Osteocyte (in vitro differentiated cells): ENCODE measurements at regions not wholly inside any gene's neighbourhood (a gene's known extent, or its start where the extent isn't known, plus 50 kb on each side); places are given as distances from the start of the nearest gene placed in this dataset.

Source experiments
- DNase-seq: peaks from one replicate; pipeline ENCODE4 v3.0.0; 2021; ENCODE audit warnings: mixed read lengths; ENCODE audit not compliant: unreplicated experiment; ENCODE audit errors: extremely low spot score
- H3K27ac Mint-ChIP-seq: one replicate; pipeline ENCODE4 v1.8.0; 2021; ENCODE audit warnings: mild to moderate bottlenecking, mixed read lengths; ENCODE audit not compliant: unreplicated experiment
- H3K27me3 Mint-ChIP-seq: one replicate; pipeline ENCODE4 v1.8.0; 2021; ENCODE audit warnings: mixed read lengths; ENCODE audit not compliant: unreplicated experiment
- H3K36me3 Mint-ChIP-seq: one replicate; pipeline ENCODE4 v1.8.0; 2021; ENCODE audit warnings: mixed read lengths; ENCODE audit not compliant: unreplicated experiment
- H3K4me1 Mint-ChIP-seq: one replicate; pipeline ENCODE4 v1.8.0; 2021; ENCODE audit warnings: mixed read lengths; ENCODE audit not compliant: unreplicated experiment
- H3K4me3 Mint-ChIP-seq: one replicate; pipeline ENCODE4 v1.8.0; 2021; ENCODE audit warnings: mild to moderate bottlenecking, moderate library complexity, mixed read lengths; ENCODE audit not compliant: unreplicated experiment
- H3K9me3 Mint-ChIP-seq: one replicate; pipeline ENCODE4 v1.8.0; 2021; ENCODE audit warnings: mixed read lengths; ENCODE audit not compliant: unreplicated experiment
- CTCF ChIP-seq: fragments of 200-600 bp; sonication (generic); IDR thresholded peaks from 2 replicates; pipeline ENCODE4 v1.5.0; 2021; ENCODE audit warnings: antibody characterized with exemption, mild to moderate bottlenecking, moderate library complexity

- Mint-ChIP-seq H3K4me3 (no peak overlapping the region), H3K4me1 (peaks cover 4% of the 10 kb centered on the region), H3K27ac (no peak overlapping the region), H3K9me3 (no peaks in the 10 kb centered on the region), H3K36me3 (no peaks in the 10 kb centered on the region), H3K27me3 (no peaks in the 10 kb centered on the region)
- TF ChIP-seq CTCF = no peak
- DNase-seq = no peak
These were observed 83.0 kb upstream of the TBC1D3K start for GRCh38 chr17:37841232-37841631.

GRCh38 chr17:37840576-37840975, 83.6 kb upstream of the TBC1D3K start:
- no peak overlapping the region for H3K27ac Mint-ChIP-seq

GRCh38 chr17:37839196-37839978, 84.8 kb upstream of the TBC1D3K start:
- Mint-ChIP-seq H3K27ac (no peak overlapping the region), H3K27me3 (no peaks in the 10 kb centered on the region)

More at GRCh38 chr17:37840576-37840975, 83.6 kb upstream of the TBC1D3K start:
- Mint-ChIP-seq H3K4me1 (peaks cover 4% of the 10 kb centered on the region), H3K9me3 (no peaks in the 10 kb centered on the region), H3K27me3 (no peaks in the 10 kb centered on the region), H3K4me3 (no peak overlapping the region), H3K36me3 (no peaks in the 10 kb centered on the region)
- DNase-seq = no peak
- no peak for TF ChIP-seq CTCF

GRCh38 chr17:37838276-37838675, 85.9 kb upstream of the TBC1D3K start:
- Mint-ChIP-seq H3K36me3 (no peaks in the 10 kb centered on the region), H3K4me3 (no peak overlapping the region), H3K27ac (no peak overlapping the region), H3K27me3 (no peaks in the 10 kb centered on the region), H3K4me1 (no peaks in the 10 kb centered on the region), H3K9me3 (no peaks in the 10 kb centered on the region)
- no peak for TF ChIP-seq CTCF
- DNase-seq = no peak

More at GRCh38 chr17:37839196-37839978, 84.8 kb upstream of the TBC1D3K start:
- Mint-ChIP-seq H3K4me1 (no peaks in the 10 kb centered on the region), H3K36me3 (no peaks in the 10 kb centered on the region), H3K9me3 (no peaks in the 10 kb centered on the region), H3K4me3 (no peak overlapping the region)
- TF ChIP-seq CTCF = no peak
- DNase-seq = no peak

- no peak overlapping the region for H3K4me3 Mint-ChIP-seq
- H3K27ac Mint-ChIP-seq = no peak overlapping the region
- no peaks in the 10 kb centered on the region for H3K27me3 Mint-ChIP-seq
- no peaks in the 10 kb centered on the region for H3K36me3 Mint-ChIP-seq
- no peaks in the 10 kb centered on the region for H3K4me1 Mint-ChIP-seq
- DNase-seq = no peak
- no peaks in the 10 kb centered on the region for H3K9me3 Mint-ChIP-seq
- no peak for TF ChIP-seq CTCF
These were observed 87.6 kb upstream of the TBC1D3K start for GRCh38 chr17:37836593-37836992.
